PC-9 (cell line): ENCODE measurements at regions not wholly inside any gene's neighbourhood (a gene's known extent, or its start where the extent isn't known, plus 50 kb on each side); places are given as distances from the start of the nearest gene placed in this dataset.

ENCODE experiments used
- BruUV-seq: library from RNA; stranded (reverse); fragments of 400-500 nt; replicated peaks from 2 replicates; lab custom pipeline; 2021; lab: Mats Ljungman, UMichigan
- CTCF ChIA-PET: fragments of 300-600 bp; sonication (Branson Sonifier 250); formaldehyde crosslinking; loops from one replicate; lab custom pipeline; 2022; ENCODE audit warnings: antibody characterized with exemption; lab: Charles Lee
- POLR2A ChIA-PET: fragments of 300-600 bp; sonication (Branson Sonifier 250); formaldehyde crosslinking; loops from one replicate; lab custom pipeline; 2022; ENCODE audit warnings: antibody characterized with exemption; ENCODE audit not compliant: unreplicated experiment; lab: Charles Lee
- DNase-seq, 2 experiments: peaks; one replicate each; pipeline versions ENCODE4 v3.0.0 to v3.0.0-alpha.2; 2015 to 2022; ENCODE audit warnings: mixed read lengths in 1 of 2
- H2AFZ ChIP-seq: fragments of 200-600 bp; sonication (generic); 2 replicates; pipeline ENCODE4 v1.8.1; 2017; ENCODE audit warnings: antibody characterized with exemption
- H3F3A ChIP-seq: fragments of 200-600 bp; sonication (generic); 2 replicates; pipeline ENCODE4 v1.8.1; 2017; ENCODE audit warnings: antibody characterized with exemption, mild to moderate bottlenecking, low read depth; ENCODE audit not compliant: insufficient read depth
- H3K27ac ChIP-seq: fragments of 200-600 bp; sonication (generic); 2 replicates; pipeline ENCODE4 v1.6.1; 2016; ENCODE audit warnings: mixed run types
- H3K27me3 ChIP-seq: fragments of 200-600 bp; sonication (generic); 2 replicates; pipeline ENCODE4 v1.6.1; 2016; ENCODE audit warnings: low read depth, mixed run types; ENCODE audit not compliant: insufficient read depth
- H3K36me3 ChIP-seq: fragments of 200-600 bp; sonication (generic); 2 replicates; pipeline ENCODE4 v1.6.1; 2016; ENCODE audit warnings: low read depth, mixed run types
- H3K4me1 ChIP-seq: fragments of 200-600 bp; sonication (generic); replicated peaks from 2 replicates; pipeline ENCODE4 v1.6.1; 2016; ENCODE audit warnings: mixed run types; ENCODE audit not compliant: insufficient read depth
- H3K4me2 ChIP-seq: fragments of 200-600 bp; sonication (generic); 2 replicates; pipeline ENCODE4 v1.6.1; 2017; ENCODE audit warnings: mixed run types
- H3K4me3 ChIP-seq: fragments of 200-600 bp; sonication (generic); 2 replicates; pipeline ENCODE4 v1.6.1; 2016; ENCODE audit warnings: mixed run types
- H3K79me2 ChIP-seq: fragments of 200-600 bp; sonication (generic); 2 replicates; pipeline ENCODE4 v1.6.1; 2017; ENCODE audit warnings: low read depth, mixed run types
- H3K9me2 ChIP-seq: fragments of 200-600 bp; sonication (generic); 2 replicates; pipeline ENCODE4 v1.8.1; 2017; ENCODE audit warnings: mild to moderate bottlenecking; ENCODE audit not compliant: insufficient read depth
- H3K9me3 ChIP-seq: fragments of 200-600 bp; sonication (generic); 2 replicates; pipeline ENCODE4 v1.8.1; 2016; ENCODE audit warnings: low read depth; ENCODE audit not compliant: insufficient read depth
- H4K20me1 ChIP-seq: fragments of 200-600 bp; sonication (generic); 2 replicates; pipeline ENCODE4 v1.8.1; 2017; ENCODE audit not compliant: insufficient read depth
- CTCF ChIP-seq: fragments of 200-600 bp; sonication (generic); conservative IDR thresholded peaks from 2 replicates; pipeline ENCODE4 v1.6.1; 2017; ENCODE audit warnings: mixed run types, antibody characterized with exemption, mild to moderate bottlenecking, moderate library complexity
- EZH2 ChIP-seq: fragments of 200-600 bp; sonication (generic); IDR thresholded peaks from 2 replicates; pipeline ENCODE4 v1.8.0; 2017; ENCODE audit warnings: antibody characterized with exemption, low read depth
- intact Hi-C: fragments of 100-400 bp; cut with micrococcal nuclease; formaldehyde crosslinking; loops from one replicate; pipeline ENCODE4 v1.10.0; 2022; ENCODE audit not compliant: unreplicated experiment

- no peak overlapping the region for H3K27ac ChIP-seq
- BruUV-seq, result no TSS peak
- no peaks in the 10 kb centered on the region for H3K27me3 ChIP-seq
- H3K4me1 ChIP-seq, result no peaks in the 10 kb centered on the region
- intact Hi-C loops, result no loop called here
- TF ChIP-seq CTCF (no peak), EZH2 (no peak)
- no peak for DNase-seq
- no peaks in the 10 kb centered on the region for H4K20me1 ChIP-seq
- H3K4me3 ChIP-seq, result no peak overlapping the region
- ChIA-PET CTCF (no interaction called here), POLR2A (no interaction called here)
- no peaks in the 10 kb centered on the region for H3K9me3 ChIP-seq
- H3K4me2 ChIP-seq, result no peak overlapping the region
- H3K9me2 ChIP-seq, result no peaks in the 10 kb centered on the region
- no peak overlapping the region for H2AFZ ChIP-seq
- H3K36me3 ChIP-seq, result no peaks in the 10 kb centered on the region
- no peaks in the 10 kb centered on the region for H3K79me2 ChIP-seq
- H3F3A ChIP-seq, result no peaks in the 10 kb centered on the region
These were observed 873.2 kb downstream of the RPA4 start for GRCh38 chrX:97756879-97757278.

DNA sequence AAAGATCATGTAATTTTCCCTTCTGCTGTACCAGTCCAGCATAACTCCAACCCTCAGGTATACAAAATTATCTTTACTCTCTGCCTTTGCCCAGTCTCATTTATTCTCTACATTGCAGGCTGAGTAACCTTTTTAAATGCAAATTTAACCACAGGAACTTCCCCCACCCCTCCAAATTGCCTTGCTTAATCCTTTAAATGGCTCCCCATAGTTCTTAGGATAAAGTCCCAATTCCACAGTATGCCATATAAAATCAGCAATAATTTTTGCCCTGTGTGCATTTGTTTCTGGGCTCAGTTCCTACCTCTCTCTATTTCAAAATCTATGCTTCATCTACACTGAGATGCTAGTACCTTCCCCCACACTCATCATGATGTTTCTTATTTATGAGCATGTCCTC, 879.7 kb downstream of the RPA4 start:
- Histone ChIP-seq H3K36me3 (no peaks in the 10 kb centered on the region), H3K4me1 (no peaks in the 10 kb centered on the region), H3K79me2 (no peaks in the 10 kb centered on the region), H3K4me2 (no peak overlapping the region), H3K9me3 (no peaks in the 10 kb centered on the region), H4K20me1 (no peaks in the 10 kb centered on the region), H3K27me3 (no peaks in the 10 kb centered on the region), H3K4me3 (no peak overlapping the region), H3K27ac (no peak overlapping the region), H3K9me2 (no peaks in the 10 kb centered on the region), H3F3A (no peaks in the 10 kb centered on the region), H2AFZ (no peak overlapping the region)
- no TSS peak for BruUV-seq
- intact Hi-C loops, result no loop called here
- ChIA-PET POLR2A (no interaction called here), CTCF (no interaction called here)
- no peak for DNase-seq
- TF ChIP-seq CTCF, result no peak
- TF ChIP-seq EZH2, result no peak

DNA sequence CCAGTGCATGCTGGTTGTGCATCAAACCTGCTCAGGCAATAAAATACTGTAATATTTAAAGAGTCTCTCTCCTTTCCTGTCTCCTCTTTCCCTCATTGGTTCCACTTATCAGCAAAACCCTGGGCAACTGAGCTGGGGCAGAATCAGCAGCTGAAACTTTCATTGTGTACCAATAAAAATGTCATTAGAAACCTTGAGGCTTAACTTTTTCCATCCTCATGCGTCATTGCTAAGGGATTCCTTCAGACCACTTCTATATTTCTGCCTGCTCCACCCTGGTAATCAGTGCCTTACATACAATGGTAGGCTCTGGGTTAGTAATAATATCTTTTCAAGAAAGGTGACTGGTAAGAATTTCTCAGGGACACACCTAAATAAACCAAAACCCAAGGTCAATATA, 880.3 kb downstream of the RPA4 start:
- Histone ChIP-seq H3K4me1 (no peaks in the 10 kb centered on the region), H4K20me1 (no peaks in the 10 kb centered on the region), H3K4me2 (no peak overlapping the region), H3K27ac (no peak overlapping the region), H3K36me3 (no peaks in the 10 kb centered on the region), H3K9me2 (no peaks in the 10 kb centered on the region), H3F3A (no peaks in the 10 kb centered on the region), H2AFZ (no peak overlapping the region), H3K79me2 (no peaks in the 10 kb centered on the region), H3K4me3 (no peak overlapping the region), H3K9me3 (no peaks in the 10 kb centered on the region), H3K27me3 (no peaks in the 10 kb centered on the region)
- no TSS peak for BruUV-seq
- TF ChIP-seq CTCF (no peak), EZH2 (no peak)
- ChIA-PET CTCF (no interaction called here), POLR2A (no interaction called here)
- intact Hi-C loops, result no loop called here
- DNase-seq, result no peak
